ENCODE measurements at regions not wholly inside any gene's neighbourhood (a gene's known extent, or its start where the extent isn't known, plus 50 kb on each side); places are given as distances from the start of the nearest gene placed in this dataset.

GRCh38 chr14:96638041-96638855, 136.1 kb downstream of the PAPOLA start:
- DNase-seq: no peak

- DNase-seq: no peak
Measured at GRCh38 chr14:96639550-96639949, 137.4 kb downstream of the PAPOLA start.

DNA sequence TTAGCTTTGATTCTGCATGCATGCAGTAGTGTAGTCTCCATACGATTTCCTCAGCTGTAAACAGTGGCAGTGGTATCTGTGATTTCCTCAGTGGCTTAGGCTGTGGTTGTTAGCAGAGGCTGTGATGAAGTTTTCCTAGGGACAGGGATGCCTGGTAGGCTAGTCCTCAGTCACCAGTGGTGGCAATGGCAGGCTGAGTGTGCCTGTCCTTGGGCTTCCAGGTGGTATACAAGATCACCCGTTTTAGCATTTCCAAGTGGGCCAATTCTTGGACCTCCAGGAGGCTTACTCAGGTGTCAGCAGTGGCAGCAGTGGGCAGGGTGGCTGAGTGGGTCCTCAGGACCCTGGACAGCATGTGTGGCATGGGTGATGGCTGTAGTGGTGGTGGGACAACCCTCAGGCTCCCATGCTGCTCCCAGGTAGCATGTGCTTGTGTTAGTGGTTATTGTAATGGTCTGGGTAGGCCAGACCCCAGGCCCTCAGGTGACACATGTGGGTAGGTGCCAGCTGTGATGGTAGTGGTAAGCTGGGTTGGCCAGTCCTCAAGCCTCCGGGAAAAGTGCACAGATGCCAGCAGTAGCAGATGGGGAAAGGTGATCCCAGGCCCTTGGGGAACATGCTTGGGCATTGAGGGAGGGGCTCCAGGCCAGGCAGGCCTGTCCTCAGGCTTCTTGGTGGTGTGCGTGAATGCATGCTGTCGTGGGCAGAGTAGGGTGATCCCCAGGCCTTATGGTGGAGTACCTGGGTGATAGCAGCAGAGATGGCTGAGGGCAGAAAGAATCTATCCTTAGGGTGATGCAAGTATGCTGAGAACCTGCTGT, 146.5 kb downstream of the PAPOLA start:
- no peak for DNase-seq

GRCh38 chr14:96649327-96649601, 147.1 kb downstream of the PAPOLA start:
- DNase-seq: no peak

DNA sequence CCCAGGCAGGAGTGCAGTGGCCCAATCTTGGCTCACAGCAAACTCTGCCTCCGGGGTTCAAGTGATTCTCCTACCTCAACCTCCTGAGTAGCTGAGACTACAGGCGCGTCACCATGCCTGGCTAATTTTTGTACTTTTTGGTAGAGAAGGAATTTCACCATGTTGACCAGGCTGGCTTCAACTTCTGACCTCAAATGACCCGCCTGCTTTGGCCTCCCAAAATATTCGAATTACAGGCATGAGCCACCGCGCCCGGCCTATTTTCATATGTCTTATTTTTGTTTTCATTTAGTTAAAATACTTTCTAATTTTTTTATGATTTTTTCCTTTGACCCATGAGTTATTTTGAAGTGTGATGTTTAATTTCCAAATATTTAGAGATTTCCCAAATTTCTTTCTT, 143.6 kb upstream of the VRK1 start:
- DNase-seq: no peak

DNA sequence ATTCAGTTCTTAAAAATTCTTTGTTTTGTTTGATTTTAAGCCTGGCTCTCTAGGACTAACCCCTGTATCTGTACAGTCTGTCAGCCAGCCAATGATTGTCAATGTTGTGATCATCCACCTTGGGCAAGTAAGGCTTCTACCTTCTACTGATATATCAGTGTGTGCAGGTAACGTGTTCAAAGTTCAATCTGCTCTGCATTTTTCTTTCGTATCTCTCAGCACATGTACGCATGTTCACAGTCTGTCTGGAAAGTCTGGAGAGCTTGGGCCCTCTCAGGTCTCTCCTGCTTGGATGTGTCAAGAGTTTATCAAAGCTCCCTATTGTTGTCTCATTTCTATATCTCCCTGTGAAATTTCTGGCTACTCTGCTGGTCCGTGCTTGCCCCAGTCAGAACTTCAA, 138.6 kb upstream of the VRK1 start:
- no peak for DNase-seq

GRCh38 chr14:96660123-96660522, 137.1 kb upstream of the VRK1 start:
- DNase-seq: peak; percentile 79

DNA sequence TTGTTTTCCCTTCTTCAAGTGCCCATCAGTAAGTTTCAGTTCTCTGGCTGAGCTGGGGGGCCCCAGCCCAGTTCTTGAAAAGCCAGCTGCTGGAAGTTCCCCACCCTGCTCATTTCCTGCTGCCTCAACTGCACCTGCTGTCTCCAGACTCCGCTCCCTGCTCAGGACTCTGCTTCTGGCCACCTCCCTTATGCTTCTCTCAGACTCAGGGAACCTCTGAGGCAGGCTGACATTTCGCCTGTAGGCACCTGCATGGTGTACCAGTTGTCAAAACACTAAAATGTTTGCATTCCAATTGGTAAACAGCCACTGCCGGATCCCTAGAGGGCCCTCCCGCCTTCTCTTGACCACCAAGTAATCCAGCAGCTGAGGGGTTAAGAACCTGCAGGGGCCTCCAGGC, 136.5 kb upstream of the VRK1 start:
- DNase-seq: peak; percentile 11

GRCh38 chr14:96661244-96661969, 135.8 kb upstream of the VRK1 start:
- peak; percentile 3 for DNase-seq

- peak; percentile 28 for DNase-seq
Measured at GRCh38 chr14:96662116-96662970, 134.8 kb upstream of the VRK1 start.

DNA sequence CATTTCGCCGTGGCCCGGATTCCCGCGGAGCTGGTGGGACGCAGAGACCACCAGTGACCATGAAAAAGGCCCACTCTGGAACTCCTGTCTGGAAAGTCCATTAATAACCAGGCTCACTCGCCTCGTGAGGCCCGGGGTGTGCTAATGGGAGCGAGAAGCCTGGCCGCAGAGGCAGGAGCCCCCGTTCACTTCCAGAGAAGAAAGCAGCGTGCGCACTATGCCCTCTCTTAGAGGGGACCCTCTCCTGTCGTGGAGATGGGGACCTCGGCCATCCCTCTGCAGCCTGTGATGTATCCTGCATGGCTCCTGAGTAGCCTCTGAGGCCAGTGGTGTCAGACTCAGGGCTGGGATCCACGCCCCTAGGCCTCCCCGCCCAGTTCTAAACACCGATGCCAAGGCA, 134.1 kb upstream of the VRK1 start:
- DNase-seq: no peak

DNA sequence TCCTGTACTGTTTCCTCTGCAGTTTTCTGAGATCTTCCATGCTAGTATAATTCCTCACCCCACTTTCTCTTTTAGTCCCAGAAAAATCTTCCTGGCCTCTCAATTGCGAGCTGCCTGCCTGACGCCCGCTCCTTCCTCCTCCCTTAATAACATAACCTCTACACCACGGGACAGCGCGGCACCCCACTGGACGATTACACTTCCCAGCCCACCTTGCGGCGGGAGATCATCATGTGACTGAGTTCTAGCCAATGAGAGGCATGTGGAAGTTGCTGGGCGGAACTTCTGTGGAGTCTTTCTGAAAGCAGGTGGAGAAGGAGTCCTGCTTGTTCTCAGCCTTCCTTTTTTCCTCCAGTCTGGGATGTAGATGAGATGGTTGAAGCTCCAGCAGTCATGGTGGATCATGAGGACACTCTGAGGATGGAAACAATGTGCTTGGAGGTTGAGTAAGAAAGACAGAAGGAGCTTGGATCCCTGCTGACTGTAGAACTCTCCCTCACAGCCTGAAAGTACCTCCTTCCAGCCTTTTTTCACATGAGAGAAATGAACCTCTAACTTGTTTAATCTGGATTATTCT, 133.6 kb upstream of the VRK1 start:
- DNase-seq: no peak

DNA sequence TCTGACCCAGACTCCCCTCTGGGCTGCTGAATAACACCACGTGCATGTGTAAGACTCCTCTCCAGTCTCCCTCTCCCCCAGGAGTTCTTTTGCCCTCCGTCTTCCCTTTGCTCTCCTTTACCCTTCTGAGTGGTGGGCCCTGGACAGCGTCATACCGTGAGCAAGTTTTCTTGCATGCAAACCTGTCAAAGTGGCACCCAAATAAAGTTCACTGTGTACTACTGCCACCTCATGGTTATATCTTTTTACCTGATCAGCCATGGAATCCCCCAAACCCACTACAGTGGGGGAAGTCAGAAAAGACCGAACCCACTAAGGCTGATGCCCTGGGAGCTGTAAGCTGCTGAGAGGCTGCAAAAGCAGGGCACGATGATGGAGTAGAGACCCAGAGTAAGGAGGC, 131.1 kb upstream of the VRK1 start:
- peak; percentile 15 for DNase-seq

GRCh38 chr14:96670391-96670790, 126.8 kb upstream of the VRK1 start:
- DNase-seq: no peak

DNA sequence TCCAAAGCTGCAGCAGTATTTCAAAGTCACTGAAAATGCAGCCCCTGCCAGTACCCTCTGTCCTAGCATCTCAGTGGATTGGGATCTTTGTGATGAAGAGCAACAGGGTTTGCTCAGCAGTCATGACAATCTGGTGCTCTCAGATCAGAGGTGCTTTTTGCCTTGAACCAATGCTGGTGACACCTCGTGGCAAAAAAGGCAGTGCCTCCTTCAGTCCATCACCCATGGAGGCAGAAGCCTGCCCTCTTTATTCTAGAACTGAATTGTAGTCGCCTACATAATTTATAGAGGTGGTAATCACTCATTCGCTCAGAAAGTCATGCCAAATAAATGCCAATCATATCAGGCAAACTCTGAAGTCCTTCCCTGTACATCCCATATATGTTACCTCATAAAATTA, 126.0 kb upstream of the VRK1 start:
- no peak for DNase-seq

DNA sequence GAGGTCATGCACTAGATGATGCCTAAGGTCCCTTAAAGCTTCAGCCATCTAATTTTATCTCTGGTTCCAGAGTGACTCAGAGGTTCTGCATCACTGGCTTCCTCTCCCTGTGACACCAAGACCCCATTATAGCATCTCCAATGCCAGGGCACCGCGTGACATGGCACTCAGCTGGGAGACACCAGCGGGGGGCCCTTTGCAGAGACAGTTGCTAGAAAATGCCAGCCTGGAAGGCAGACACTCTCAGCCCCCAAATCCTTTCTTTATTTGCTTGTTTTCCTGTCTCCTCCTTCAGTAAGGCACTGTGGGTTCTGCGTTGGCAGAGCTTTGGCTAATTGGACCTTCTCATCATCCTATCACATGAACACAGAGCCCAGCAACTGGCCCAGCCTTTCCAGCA, 123.5 kb upstream of the VRK1 start:
- DNase-seq: no peak

DNA sequence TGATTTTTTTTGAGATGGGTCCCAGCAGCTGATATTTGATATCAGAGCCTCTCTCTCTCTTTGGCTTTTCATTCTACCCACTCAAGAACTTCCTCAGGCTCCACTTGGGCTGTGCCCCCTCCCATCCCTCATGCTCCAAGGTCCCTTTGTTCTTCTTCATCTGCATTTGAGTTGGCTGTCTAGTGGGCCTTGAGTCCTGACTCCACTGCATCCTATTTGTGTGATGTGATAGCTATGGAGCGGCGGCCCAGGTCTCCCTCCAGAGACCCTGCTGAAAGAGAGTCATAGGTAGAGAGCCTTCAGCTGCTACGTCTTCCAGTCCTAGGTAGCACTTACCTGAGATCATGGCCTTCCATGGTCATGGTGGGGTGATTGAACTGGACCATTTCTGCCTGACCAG, 123.1 kb upstream of the VRK1 start:
- no peak for DNase-seq

GRCh38 chr14:96676166-96676565, 121.0 kb upstream of the VRK1 start:
- DNase-seq: no peak

DNA sequence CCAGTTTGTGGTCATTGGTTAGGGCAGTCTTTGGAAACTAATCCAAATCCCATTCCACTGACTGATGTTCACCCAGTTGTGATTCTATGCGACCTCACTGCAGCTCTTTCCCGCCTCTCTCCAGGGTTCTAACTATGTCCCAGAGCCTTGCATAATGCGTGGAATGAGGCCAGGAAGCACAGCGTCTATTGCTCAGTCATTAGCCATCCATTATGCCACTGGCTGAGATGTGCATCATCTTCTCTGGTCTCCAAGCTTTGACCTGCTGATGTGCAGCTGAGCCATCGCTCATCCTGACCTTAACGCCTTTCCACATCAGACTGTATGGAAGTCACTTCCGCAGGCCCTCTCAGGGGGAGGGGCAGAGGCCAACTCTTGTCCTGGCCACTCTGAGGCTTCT, 115.4 kb upstream of the VRK1 start:
- DNase-seq: no peak

DNA sequence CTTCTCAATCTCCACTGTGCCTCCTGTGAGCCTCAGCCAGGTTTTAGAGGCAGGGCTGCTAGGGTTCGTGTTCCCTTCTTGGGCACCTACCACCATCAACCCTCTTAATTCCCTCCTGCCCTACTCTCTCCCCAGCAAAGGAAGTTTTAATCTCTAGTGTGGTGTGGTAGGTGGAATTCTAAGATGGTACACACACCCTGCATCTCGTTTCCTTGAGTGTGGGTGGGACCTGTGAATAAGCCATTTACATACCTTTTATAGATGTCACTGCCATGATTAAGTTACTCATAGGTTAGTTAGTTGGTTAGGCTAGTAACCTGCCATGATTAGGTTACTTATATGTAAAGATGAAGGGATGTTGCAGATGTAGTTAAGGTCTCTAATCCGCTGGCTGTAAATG, 114.8 kb upstream of the VRK1 start:
- no peak for DNase-seq

DNA sequence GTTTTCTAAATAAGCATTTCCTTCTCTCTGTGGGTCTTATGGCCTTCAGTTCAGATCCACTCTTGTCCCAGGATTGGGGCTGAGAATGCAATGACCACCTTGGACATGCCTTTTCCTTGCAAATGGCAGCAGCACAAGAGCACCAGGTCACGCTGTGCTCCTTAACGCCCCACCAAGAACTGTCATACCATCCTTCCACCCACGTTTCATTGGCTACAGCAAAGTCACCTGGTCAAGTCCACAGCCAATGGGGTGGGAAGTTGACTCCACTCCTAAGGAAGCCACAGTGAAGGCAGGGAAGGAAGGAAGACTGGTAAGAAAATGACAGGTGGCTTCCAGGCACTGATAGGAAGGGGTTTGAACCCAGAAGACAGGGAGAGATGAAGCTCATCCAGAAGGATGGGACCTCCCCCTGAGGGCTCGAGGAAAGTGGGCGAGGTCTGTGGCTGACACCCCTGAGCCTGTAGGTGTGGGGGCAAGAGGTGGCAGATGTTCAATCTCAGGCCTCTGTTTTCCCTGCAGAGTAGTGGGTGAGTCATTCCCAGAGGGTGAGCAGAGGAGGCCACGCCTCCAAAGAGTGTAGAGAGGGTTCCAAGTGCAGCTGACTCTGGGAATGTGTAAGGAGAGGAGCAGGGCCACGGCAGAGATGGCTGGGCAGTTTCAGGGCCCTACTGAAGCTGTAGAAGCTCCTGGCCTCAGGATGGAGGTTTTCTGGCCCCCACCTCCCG, 113.5 kb upstream of the VRK1 start:
- no peak for DNase-seq

- no peak for DNase-seq
Measured at GRCh38 chr14:96686126-96686525, 111.1 kb upstream of the VRK1 start.

Data from hematopoietic multipotent progenitor cell treated with erythropoietin and hydrocortisone succinate and interleukin-3 and kit ligand, for 6 days (in vitro differentiated cells).